Spleen (tissue), 11 donors: ENCODE measurements at regions not wholly inside any gene's neighbourhood (a gene's known extent, or its start where the extent isn't known, plus 50 kb on each side); places are given as distances from the start of the nearest gene placed in this dataset.

Source experiments
- DNase-seq: peaks from one replicate; pipeline ENCODE4 v3.0.0-alpha.2; 2020
- H3K27ac ChIP-seq, 8 donors: fragments of 200-600 bp; sonication (generic) in 7 of 8; 1 replicate in 4 of 8; 2 replicates in 4 of 8; pipeline versions ENCODE4 v1.5.0 to v1.8.0; 2016 to 2021; ENCODE audit warnings: inconsistent platforms in 4 of 8, mild to moderate bottlenecking in 4 of 8, moderate library complexity in 1 of 8
- H3K27me3 ChIP-seq, 7 donors: fragments of 200-600 bp; sonication (generic) in 6 of 7; replicated peaks in 1 of 7; 1 replicate in 4 of 7; 2 replicates in 3 of 7; pipeline versions ENCODE4 v1.5.0 to v1.8.0; 2016 to 2021; ENCODE audit warnings: inconsistent platforms in 3 of 7, mild to moderate bottlenecking in 1 of 7
- H3K36me3 ChIP-seq, 6 donors: fragments of 200-600 bp; sonication (generic) in 5 of 6; 1 replicate in 4 of 6; 2 replicates in 2 of 6; pipeline versions ENCODE4 v1.5.0 to v1.8.0; 2016 to 2021; ENCODE audit warnings: inconsistent platforms in 2 of 6
- H3K4me1 ChIP-seq, 6 donors: fragments of 200-600 bp; sonication (generic) in 5 of 6; 1 replicate in 3 of 6; 2 replicates in 3 of 6; pipeline versions ENCODE4 v1.5.0 to v1.8.0; 2016 to 2021; ENCODE audit warnings: inconsistent platforms in 3 of 6
- H3K4me3 ChIP-seq, 8 donors: fragments of 200-600 bp; sonication (generic) in 7 of 8; 1 replicate in 4 of 8; 2 replicates in 4 of 8; pipeline versions ENCODE4 v1.5.0 to v1.8.0; 2016 to 2021; ENCODE audit warnings: inconsistent platforms in 4 of 8, mild to moderate bottlenecking in 4 of 8, moderate library complexity in 2 of 8
- H3K9me3 ChIP-seq, 8 donors: fragments of 200-600 bp; sonication (generic) in 7 of 8; 1 replicate in 4 of 8; 2 replicates in 4 of 8; pipeline versions ENCODE4 v1.5.0 to v1.8.0; 2016 to 2021; ENCODE audit warnings: inconsistent platforms in 4 of 8
- CTCF ChIP-seq, 11 experiments: fragments of 200-600 bp in 7 of 11; fragments of 450-650 bp in 4 of 11; sonication (generic) in 4 of 11; IDR thresholded peaks in 8 of 11; conservative IDR thresholded peaks in 3 of 11; 1 replicate in 7 of 11; 2 replicates in 4 of 11; pipeline versions ENCODE4 v1.4.0 to v1.8.0; 2016 to 2021; ENCODE audit warnings: antibody characterized with exemption in 11 of 11, inconsistent platforms in 4 of 11, mild to moderate bottlenecking in 1 of 11
- POLR2A ChIP-seq, 3 donors: fragments of 450-650 bp; IDR thresholded peaks; one replicate each; pipeline ENCODE4 v1.5.1; 2017; ENCODE audit warnings: antibody characterized with exemption in 3 of 3, mild to moderate bottlenecking in 1 of 3
- POLR2AphosphoS5 ChIP-seq, 3 donors: sonication (generic); formaldehyde crosslinking; IDR thresholded peaks; one replicate each; pipeline ENCODE4 v1.5.1; 2017; ENCODE audit warnings: antibody characterized with exemption in 3 of 3
- WGBS, 5 donors: extraction: QIAGEN DNeasy Blood & Tissue Kit in 3 of 5; methylation state at CpG; one replicate each; pipeline versions ENCODE4 v1.1.5 to v1.1.7; 2013 to 2018; 5-methylcytosine and 5-hydroxymethylcytosine counted together
- intact Hi-C: fragments of 100-400 bp; cut with DNase I; formaldehyde crosslinking; loops from one replicate; pipeline ENCODE4 v1.15.0; 2023; ENCODE audit warnings: low total_unique reads
- donor health status: healthy with polysubstance abuse.
- donor health status: DM: no; HTN: no; CAD: no; lungs with moderate emphysema.
- donor health status: DM: no; HTN: no; CAD: no.
- donor health status: Bipolar disorder and iron deficiency.
- donor health status: healthy.
- donor health status: DM: no; HTN: no; CAD: no.
- donor health status: DM: yes; HTN: yes; CAD: no.

- Histone ChIP-seq H3K9me3 (peaks cover 0 to 19% (median 11%) of the 10 kb centered on the region in 8 donors), H3K27me3 (no peaks in the 10 kb centered on the region), H3K36me3 (no peaks in the 10 kb centered on the region), H3K4me1 (peaks cover 0 to 5% (median 0%) of the 10 kb centered on the region in 6 donors), H3K4me3 (no peak overlapping the region), H3K27ac (no peak overlapping the region)
- DNase-seq = no peak
- TF ChIP-seq POLR2AphosphoS5 (IDR thresholded peaks at IDR 0.05) (no peak), POLR2A (IDR thresholded peaks at IDR 0.05) (no peak)
- intact Hi-C loops = no loop called here
Measured at GRCh38 chr6:111936718-111937117, 63.5 kb upstream of the FYN start.

- Histone ChIP-seq H3K27me3 (no peaks in the 10 kb centered on the region), H3K4me3 (no peak overlapping the region), H3K27ac (no peak overlapping the region), H3K4me1 (peaks cover 0 to 5% (median 0%) of the 10 kb centered on the region in 6 donors), H3K9me3 (peaks cover 0 to 7% (median 6%) of the 10 kb centered on the region in 8 donors), H3K36me3 (no peaks in the 10 kb centered on the region)
- DNase-seq = no peak
- TF ChIP-seq POLR2A (IDR thresholded peaks at IDR 0.05) = no peak
- TF ChIP-seq CTCF (IDR thresholded peaks at IDR 0.05 in 8 of 11, conservative IDR thresholded peaks at IDR 0.05 in 3 of 11) = no peak
- TF ChIP-seq POLR2AphosphoS5 (IDR thresholded peaks at IDR 0.05) = no peak
- intact Hi-C loops = no loop called here
- 73 to 91% (median 84%) methylated on average over 4 of the region's 4 CpGs for WGBS, 5 donors
Measured at GRCh38 chr6:111938710-111939109, 65.5 kb upstream of the FYN start.

GRCh38 chr6:111939902-111940301 lies 66.7 kb upstream of the FYN start:
- Histone ChIP-seq H3K4me3 (no peak overlapping the region), H3K27me3 (no peaks in the 10 kb centered on the region), H3K4me1 (peaks cover 0 to 5% (median 0%) of the 10 kb centered on the region in 6 donors), H3K9me3 (peaks cover 0 to 7% (median 6%) of the 10 kb centered on the region in 8 donors), H3K36me3 (no peaks in the 10 kb centered on the region), H3K27ac (no peak overlapping the region)
- intact Hi-C loops = no loop called here
- 52 to 66% (median 56%) methylated on average over 2 of the region's 2 CpGs for WGBS, 5 donors
- no peak for DNase-seq
- TF ChIP-seq POLR2AphosphoS5 (IDR thresholded peaks at IDR 0.05) (no peak), POLR2A (IDR thresholded peaks at IDR 0.05) (no peak), CTCF (IDR thresholded peaks at IDR 0.05 in 8 of 11, conservative IDR thresholded peaks at IDR 0.05 in 3 of 11) (no peak)

- no peak for DNase-seq
- Histone ChIP-seq H3K4me1 (peaks cover 0 to 5% (median 0%) of the 10 kb centered on the region in 6 donors), H3K36me3 (no peaks in the 10 kb centered on the region), H3K27ac (no peak overlapping the region), H3K9me3 (peaks cover 0 to 7% (median 6%) of the 10 kb centered on the region in 8 donors), H3K4me3 (no peak overlapping the region), H3K27me3 (no peaks in the 10 kb centered on the region)
- intact Hi-C loops = no loop called here
- no peak for TF ChIP-seq POLR2A (IDR thresholded peaks at IDR 0.05)
- TF ChIP-seq CTCF (IDR thresholded peaks at IDR 0.05 in 8 of 11, conservative IDR thresholded peaks at IDR 0.05 in 3 of 11) = no peak
- TF ChIP-seq POLR2AphosphoS5 (IDR thresholded peaks at IDR 0.05) = no peak
Measured at GRCh38 chr6:111940801-111941200, 67.5 kb upstream of the FYN start.
